Hippocampal formation (tissue), 2 donors: ENCODE measurements at regions not wholly inside any gene's neighbourhood (a gene's known extent, or its start where the extent isn't known, plus 50 kb on each side); places are given as distances from the start of the nearest gene placed in this dataset.

Experiments
- DNase-seq, 2 donors: peaks; one replicate each; lab custom pipeline; 2025; lab: John Stamatoyannopoulos, UW

DNA sequence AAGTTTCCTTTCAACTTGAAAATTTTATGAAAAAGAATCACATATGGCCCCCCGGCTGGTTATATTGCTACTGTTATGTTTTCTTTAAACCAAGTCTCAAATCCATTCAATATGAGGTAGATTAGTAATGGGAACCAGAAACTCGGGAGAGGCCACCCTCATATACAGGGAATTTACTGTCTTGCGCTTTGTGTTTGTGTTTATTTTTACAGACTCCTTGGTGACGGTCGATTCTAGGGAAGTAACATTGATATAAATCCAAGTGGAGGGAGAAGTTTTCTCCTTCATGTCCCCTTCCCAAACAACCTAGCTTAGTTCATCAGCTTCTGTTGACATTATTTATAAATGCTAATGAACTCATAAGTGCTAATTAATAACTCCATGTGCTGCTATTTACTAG, 163.5 kb upstream of the LMO4 start:
- DNase-seq = no peak

DNA sequence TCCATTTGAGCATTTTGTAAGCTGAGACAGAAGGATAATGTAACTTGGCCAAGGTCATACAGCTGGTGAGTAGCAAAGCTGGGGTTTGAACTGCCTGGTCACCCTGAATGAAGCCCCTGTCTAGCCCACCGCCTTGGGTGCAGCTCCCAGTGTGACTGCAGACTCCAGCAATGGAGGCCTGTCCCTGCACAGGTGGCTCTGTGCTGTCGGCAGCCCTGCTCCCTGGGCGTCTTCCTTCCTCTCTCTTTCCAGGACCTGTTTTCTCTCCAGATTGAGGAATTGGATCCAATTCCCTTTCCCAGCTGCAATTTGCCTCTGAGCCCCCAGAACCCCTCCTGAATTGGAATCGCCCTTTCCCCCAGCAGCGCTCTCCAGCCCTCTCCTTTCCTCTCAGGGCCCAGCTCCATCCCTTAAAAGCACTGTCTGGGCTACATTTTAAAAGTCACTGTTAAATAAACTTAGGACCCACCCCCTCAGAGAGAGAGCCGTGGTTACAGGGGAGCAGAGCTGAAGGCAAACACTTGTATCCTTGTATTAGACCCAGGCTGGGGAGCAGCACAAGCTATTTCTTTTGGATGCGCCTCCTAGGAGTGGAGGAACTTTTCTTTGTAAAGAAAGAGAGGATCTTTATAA, 161.4 kb upstream of the LMO4 start:
- no peak for DNase-seq

DNA sequence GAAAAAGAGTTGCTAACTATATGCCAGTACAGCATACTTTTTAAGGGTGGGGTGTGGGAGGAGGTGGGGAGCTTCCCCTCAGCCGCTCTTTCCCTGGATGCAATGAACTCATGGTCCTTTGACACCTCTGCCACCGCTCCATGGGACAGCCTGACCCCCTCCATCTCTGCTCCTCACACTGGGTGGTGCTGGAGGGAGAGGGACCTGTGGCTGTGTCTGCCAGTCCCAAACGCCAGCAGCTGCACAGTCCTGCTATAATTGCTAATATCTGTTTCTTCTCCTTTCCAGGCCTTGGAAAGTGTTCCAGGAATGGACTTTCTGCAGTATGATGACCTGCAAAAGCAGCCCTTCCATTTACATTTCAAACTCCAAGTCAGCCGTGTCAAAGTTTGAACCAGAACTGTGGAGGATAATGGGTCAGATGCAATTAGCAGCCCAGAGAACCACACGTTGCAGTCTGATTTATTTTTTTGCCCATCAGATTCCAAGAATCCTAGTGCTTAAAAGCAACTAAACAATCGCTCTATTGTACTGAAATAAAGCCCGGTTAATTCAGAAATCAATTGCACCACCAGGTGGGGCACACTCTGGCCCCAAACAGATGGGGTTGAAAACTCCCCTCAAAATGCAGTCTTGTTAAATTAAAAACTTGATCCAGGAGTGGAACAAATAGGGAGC, 160.7 kb upstream of the LMO4 start:
- DNase-seq = no peak

DNA sequence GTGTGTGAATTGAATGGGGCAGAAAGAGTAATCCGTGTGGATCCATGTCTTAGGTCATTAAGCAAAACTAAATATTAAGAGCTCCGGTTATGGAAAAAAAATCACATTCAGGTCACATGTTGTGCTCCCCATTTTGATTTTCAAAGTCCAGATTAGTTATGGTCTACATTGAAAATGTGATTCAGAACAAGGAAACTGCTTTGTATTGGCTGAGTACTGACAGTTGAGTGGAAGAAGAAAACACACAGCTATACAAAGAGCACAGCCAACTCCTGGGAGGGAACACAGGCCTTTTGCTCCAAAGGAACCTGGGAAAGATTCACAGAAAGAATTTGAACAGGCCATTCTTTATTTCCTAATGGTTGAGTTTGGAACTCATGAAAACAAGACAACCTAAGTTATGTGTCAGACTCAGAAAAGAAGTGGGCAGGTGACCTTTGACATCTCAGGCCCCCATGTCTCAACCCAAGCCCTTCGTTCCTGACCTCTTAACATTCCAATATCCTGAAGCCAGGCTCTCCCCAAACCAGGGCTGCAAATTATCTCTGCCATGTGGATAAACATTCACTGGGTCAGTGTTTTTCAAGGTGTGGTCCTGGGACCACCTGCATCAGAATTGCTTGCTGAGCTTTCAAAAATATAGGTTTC, 159.3 kb upstream of the LMO4 start:
- DNase-seq = no peak

DNA sequence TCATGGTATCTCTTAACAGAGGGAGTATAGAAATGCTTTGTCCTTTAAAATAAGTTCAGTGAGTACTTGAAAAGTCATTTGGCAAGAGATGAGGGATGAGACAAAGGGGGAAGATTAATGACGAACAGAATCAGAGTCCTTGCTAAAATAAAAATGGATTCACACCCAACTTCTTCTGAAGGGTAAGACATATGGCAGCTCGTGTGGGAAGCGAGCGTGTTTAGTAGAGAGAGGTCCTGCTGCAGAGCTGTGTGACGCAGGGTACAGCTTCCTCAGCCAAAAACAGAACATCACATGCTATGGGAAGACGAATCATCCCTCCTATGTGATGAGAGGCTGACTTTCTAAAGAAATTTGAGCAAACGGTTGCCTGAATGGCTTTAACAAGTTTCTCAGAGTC, 158.5 kb upstream of the LMO4 start:
- no peak for DNase-seq

DNA sequence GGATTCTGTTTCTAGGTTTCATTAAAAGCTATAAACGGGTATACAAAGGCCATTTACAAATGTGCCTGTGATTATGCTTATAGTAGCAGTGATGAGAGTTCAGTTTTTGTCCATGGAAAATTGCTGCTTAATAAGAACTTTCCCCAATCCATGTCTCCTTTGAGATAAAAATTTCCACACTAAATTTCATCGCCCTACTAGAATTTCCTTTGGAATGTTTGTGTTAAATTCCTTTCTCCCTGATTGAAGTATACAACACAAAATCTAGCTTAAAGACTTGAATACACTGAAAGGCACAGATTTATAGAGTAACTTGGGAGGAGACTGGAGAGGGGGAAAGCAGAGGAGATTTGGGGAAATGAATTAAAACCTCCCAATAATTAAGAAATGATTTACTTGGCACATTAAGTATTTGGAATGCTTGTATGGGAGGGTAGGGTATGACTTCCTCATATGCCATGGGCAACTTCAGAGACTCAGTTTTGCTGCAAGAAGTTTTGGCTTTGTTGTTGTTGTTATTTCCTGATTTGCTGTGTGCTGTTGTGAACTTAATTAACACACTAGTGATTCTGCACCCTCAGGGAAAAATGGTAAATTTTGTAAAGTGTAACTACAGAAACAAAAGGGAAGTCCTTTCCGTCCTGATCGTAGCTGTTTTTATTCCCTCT, 157.6 kb upstream of the LMO4 start:
- no peak for DNase-seq

DNA sequence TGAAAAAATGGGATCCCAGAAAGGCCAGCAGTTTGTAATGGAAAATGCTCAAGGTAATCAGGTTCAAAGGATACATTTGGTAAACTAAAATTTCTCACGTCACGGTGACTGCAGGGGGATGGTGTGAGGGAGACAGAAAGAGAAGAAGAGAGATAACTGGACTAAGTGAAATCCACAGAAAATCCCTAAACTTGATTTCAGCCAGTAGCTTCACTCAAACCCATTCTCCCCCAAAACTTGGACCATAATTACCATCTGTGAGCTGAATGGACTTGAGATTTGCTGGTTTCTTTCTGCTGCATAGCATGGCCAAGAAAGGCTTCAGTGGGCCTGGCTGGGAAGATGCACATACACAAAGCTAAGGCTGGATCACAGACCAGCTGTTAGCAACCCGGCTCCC, 155.4 kb upstream of the LMO4 start:
- DNase-seq = no peak

DNA sequence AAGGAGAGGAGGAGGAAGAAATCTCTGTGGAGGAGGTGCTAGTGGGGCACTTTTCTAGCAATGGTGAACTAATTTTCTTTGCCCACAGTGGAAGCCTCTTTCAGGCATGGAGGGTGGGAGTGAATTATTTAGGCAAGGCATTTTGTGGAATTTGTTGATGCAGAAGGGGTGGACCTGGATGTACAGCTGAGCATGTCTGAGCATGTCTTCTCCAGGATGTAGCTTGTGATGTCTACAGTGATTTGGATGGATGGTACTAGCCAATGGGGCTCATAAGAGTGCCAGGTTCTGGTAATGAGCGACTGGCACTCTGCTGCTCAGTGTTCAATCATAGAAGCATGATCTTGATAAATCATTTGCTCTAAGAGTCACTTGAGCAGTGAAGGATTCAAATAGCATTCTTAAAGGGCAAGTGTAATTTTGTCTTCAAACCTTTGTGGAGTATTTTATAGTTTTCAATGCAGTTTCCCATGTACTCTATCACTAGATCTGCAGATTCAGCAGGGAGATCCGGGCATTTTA, 153.9 kb upstream of the LMO4 start:
- no peak for DNase-seq

DNA sequence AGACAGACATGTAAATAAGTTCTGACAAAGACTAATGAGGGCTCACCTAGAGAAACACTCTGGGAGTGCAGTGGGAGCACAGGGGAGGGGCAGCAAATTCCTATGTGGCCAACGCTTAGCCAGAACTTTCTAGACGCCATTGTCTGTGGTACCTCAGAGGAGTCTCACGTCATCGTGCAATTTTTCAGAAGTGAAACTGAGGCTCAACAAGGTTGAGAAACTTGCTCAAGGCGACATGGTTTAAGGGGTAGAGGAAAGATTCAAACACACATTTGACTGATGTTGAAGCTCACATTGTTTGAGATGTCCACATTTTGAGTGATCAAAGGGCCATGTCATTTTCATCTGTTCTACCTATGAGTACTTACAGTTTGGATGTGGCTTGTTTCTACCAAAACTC, 152.6 kb upstream of the LMO4 start:
- DNase-seq = no peak

DNA sequence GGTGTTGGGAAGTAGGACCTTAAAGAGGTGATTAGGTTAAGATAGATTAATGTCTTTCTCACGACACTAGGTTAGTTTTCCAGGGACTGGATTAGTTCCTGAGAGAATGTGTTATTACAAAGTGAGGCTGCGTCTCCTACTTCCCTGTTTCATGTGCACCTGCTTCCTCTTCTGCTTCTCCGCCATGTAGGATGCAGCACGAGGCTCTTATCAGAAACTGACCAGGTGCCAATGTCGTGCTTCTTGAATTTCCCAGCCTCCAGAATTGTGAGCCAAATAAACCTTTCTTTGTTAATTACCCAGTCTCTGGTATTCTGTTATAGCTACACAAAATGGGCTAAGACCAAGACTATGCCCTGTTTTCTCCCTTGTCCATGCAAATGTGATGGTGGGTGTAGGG, 152.2 kb upstream of the LMO4 start:
- no peak for DNase-seq

DNA sequence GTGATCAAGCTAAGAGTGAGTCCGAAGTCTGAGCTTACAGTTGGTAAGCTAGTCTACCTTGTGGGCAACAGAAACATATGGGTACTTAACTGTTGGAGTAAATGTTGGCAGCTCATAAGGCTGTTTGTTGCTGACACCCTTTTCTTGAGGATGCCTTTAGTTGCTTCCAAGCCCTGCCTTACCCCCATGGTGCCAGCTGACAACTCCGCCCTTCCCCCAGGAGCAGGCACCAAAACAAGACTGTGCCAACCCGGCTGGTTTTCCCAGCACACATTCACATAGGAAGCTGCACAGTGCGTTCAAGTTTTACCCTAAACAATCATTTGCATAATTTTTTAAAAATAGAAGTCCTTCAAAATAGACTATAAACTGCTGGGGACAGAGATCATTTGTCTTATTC, 150.2 kb upstream of the LMO4 start:
- DNase-seq = no peak

DNA sequence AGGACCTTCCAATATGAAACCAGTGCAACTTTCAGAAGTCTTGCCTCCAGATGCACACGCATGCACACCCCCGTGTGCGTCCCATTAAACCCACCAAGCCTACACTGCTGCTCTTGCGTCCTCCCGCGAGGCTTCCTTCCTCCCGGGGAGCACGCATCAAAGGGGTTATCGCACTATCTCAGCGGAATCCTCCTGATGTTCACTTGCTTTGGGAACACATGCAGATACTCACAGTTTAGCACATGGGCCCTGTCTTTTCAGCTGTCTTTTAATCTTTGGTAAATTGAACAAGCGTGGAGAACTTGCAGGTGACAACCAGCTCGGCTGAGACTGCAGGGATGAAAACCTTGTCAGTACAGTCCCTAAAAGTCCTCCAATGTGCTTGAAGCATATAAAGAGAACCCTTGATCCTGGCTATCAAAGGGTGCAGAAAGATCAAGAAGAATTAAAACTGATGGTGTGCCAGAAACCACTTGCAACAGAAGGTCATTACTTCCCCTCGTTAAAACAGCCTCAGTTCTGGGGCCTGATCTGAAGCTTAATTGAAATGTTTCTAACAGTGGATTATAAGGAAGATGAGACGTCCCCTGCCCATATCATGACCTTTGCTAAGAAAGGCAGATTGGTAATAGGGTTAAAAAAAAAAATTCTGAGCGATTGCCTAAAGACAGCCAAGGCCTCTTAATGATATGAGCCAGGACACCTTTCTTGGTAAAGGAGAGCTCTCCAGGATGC, 149.4 kb upstream of the LMO4 start:
- DNase-seq = no peak

DNA sequence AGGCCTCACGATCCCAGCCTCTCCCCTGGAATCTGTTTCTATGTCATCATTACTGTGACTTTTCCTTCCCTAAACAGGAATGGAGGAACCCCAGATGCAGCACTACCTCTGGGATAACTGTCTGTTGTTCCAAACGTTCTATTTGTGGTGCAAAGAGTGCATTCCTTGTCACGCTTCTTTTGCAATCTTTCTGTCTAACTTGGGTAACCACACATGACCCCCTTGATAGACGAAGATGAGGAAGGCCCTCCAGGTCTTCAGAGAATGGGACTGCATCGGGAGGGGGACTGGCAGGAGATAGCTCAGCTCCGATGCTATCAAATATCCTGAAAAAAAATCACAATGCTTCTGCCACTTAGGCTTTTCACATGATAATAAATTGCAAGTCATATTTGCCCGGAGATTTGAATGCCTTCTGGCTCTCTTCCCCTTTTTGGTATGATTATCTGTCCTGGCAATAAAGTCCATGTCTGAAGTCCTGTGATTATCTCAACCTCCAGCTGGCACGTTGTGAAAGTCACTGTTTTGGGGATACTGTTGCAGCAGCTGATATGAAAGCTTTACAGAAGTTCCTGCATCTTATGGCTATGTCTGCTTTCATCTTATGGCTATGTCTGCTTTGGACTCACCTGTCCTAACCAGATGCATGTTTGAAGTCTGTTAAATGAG, 148.7 kb upstream of the LMO4 start:
- no peak for DNase-seq

DNA sequence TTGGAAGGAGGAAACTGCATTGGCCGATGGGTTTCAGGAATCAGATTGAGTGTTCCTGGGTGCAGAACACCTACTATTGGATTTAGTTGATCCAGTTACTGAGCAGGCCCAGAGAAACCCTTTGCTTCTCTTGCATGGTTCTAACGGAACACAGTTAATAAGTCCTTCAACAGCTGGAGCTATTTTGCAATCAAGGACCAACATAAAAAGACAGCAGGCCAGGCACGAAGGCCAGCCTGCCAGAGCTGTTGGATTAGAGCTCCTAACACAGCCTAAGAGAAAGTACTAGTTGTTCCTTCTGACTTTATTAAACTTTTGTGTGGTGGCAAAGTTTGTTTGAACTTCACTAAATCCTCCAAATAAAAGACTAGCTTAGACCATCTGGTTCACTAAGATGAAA, 148.0 kb upstream of the LMO4 start:
- DNase-seq = no peak

DNA sequence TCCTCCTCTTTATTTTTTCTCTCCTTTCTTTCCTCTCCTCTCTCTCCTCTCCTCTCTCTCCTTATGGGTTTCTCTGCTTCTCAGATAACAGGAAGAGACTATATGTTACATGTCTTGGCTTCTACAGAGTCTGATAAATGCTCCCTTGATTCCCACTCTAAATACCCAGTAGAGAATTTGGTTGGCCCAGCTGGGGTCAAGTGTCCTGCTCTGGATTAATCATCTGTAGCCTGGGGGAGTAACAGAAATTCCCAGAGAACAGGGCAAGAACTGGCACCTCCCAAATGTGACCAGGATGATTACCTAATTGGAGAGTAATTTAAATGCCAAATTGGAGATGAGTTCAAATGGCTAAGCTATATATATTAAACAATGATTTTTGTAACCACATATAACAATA, 146.1 kb upstream of the LMO4 start:
- no peak for DNase-seq

DNA sequence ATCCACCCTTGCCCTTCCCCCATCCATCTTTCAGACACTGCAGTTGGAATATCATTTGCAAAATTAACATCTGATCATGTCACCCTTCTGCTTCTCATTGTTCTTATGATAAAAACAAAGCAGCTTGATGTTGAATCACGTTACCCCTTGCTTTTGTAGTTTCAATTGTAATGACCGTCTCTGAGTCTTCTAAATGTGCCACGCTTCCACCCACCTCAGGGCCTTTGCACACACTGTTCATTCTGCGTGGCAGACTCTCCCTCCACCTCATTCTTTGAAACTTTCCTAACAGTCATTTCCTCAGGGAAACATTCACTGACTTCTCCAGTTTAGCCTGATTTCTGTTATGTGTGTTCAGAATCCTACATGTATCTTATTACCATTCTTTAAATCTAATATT, 143.6 kb upstream of the LMO4 start:
- DNase-seq = no peak

DNA sequence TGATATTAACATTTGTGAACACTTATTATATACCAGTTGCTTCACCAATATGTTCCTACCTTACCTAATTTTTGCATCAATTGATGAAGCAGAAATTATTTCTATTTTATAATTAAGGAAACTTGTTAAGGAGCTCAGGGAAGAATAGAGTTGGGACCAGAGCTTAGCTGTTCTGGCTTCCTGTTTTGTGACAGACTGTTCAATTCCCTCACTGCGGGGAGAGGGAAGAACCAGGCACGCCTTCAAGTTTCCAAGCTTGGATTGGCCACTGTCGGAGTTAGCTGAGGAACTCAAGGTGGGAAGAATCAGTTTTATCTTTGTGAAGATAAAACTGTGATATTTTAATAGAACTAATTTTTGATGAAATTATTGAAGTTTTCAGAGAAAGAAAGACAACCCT, 142.3 kb upstream of the LMO4 start:
- DNase-seq = no peak

DNA sequence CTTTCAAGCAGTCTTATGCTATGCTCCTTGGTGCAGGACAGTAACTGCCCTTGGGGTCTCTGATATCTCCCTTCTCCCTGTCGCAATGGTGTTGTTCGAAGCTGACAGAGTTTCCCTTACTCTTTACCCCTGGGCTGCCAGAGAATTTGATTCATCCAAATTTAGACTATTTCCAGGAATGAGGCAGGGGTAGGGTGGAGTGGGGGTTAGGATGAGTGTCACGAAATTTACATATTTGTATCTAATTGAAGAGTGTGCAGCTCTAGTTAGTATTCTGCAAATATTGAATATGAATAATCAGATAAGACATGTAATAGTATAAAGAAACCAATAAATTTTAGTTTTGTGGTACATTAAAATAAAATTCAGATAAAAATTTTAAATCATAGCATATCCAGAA, 140.0 kb upstream of the LMO4 start:
- DNase-seq = no peak

DNA sequence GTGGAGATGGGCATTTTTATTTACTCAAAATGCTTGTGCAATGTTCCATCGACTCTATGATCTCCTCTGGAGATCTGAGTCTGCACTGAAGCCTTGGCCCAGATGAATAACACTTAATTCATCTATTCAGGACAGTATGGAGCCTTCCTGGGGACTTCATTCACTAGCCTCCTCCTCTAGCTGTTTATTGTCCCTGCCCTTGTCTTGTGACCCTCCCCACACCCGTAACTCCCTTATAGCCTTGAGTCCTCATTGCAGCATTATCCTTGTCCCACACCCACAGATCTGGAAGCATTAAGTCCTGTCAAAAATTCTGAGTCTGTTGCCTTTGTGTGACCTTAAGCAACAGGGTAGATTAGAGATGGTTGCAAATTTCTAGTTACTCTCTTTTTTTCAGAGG, 138.3 kb upstream of the LMO4 start:
- DNase-seq = no peak

DNA sequence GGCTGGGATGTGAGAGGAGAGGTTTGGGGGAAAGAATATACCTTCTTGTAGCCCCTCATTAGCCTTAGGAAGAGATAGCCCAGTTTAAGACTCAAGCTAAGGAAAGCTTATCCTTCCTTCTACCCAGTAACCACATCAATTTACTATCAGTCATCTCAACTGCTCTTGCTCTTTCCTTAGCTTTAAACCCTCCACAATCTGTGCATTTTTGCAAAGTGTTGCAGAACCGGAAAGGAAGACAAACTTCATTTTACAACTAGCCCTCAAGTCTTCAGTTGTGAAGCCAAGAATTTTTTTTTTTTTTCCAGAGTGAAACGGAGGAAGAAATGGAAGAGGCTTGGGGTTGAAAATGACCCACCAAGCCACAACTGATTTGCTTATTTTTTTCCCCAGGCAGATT, 137.0 kb upstream of the LMO4 start:
- DNase-seq = no peak

DNA sequence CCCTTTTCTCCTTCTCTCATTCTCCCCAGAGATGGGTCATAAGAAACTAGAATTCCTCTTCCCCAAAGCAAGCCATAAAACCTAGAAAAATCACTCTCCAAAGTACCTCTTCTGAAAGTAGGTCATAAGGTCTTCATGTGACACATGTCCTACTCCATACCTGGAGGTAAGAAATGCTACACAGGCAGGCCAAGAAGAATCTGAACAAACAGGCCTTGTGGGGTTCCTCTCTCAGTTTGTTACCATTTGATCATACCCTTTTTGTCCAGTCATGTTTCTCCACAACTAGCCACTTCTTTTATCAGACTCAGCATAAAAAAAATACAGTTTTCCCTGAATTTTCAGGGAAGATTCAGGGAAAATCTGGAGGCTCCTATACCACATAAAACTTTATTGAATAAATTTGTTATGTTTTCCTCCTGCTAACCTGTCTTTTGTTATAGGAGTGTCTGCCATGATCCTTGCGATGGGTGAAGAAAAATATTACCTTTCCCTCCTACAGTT, 134.4 kb upstream of the LMO4 start:
- DNase-seq = no peak
